SK-N-MC (cell line): ENCODE measurements at regions not wholly inside any gene's neighbourhood (a gene's known extent, or its start where the extent isn't known, plus 50 kb on each side); places are given as distances from the start of the nearest gene placed in this dataset.

Source experiments
- DNase-seq: peaks from one replicate; pipeline ENCODE4 v3.0.0-alpha.2; 2011; ENCODE audit warnings: low read depth, low spot score
- H3K27ac ChIP-seq: fragments of 200-600 bp; sonication (generic); 2 replicates; pipeline ENCODE4 v1.5.1; 2016; ENCODE audit warnings: mixed run types
- H3K36me3 ChIP-seq: fragments of 200-600 bp; sonication (generic); 2 replicates; pipeline ENCODE4 v1.6.1; 2017; ENCODE audit warnings: antibody characterized with exemption, low read length, mixed read lengths; ENCODE audit not compliant: insufficient read depth
- H3K4me3 ChIP-seq: fragments of 200-600 bp; sonication (generic); 2 replicates; pipeline ENCODE4 v1.5.1; 2016
- H3K9ac ChIP-seq: fragments of 200-600 bp; sonication (generic); 2 replicates; pipeline ENCODE4 v1.8.0; 2017; ENCODE audit warnings: mixed run types, mixed read lengths; ENCODE audit not compliant: insufficient read length
- H3K9me3 ChIP-seq: fragments of 200-600 bp; sonication (generic); 2 replicates; pipeline ENCODE4 v1.6.1; 2017; ENCODE audit warnings: low read depth, mild to moderate bottlenecking, antibody characterized with exemption, low read length, moderate library complexity, mixed read lengths
- EZH2 ChIP-seq: fragments of 200-600 bp; sonication (generic); IDR thresholded peaks from one replicate; pipeline ENCODE4 v1.6.1; 2017; ENCODE audit warnings: antibody characterized with exemption
- FOXP2 ChIP-seq: optimal IDR thresholded peaks from 2 replicates; pipeline ENCODE3; 2011; ENCODE audit warnings: mild to moderate bottlenecking, moderate library complexity; ENCODE audit not compliant: insufficient read depth; ENCODE audit errors: extremely low read length, control extremely low read depth
- POLR2AphosphoS5 ChIP-seq: IDR thresholded peaks from 2 replicates; pipeline ENCODE4 v1.6.1; 2012; ENCODE audit warnings: mild to moderate bottlenecking, low read depth, low read length, borderline replicate concordance

GRCh38 chrX:122238801-122239200, 945.3 kb upstream of the GRIA3 start:
- TF ChIP-seq FOXP2 (no peak), POLR2AphosphoS5 (no peak), EZH2 (no peak)
- Histone ChIP-seq H3K9me3 (no peaks in the 10 kb centered on the region), H3K9ac (no peak overlapping the region), H3K36me3 (no peaks in the 10 kb centered on the region), H3K27ac (no peak overlapping the region), H3K4me3 (no peak overlapping the region)
- no peak for DNase-seq

- H3K9me3 ChIP-seq: no peaks in the 10 kb centered on the region
- no peak overlapping the region for H3K9ac ChIP-seq
- no peak for TF ChIP-seq POLR2AphosphoS5
- no peak for TF ChIP-seq EZH2
- no peak overlapping the region for H3K4me3 ChIP-seq
- H3K36me3 ChIP-seq: no peaks in the 10 kb centered on the region
- no peak overlapping the region for H3K27ac ChIP-seq
- DNase-seq: no peak
These were observed 942.1 kb upstream of the GRIA3 start for GRCh38 chrX:122241959-122242358.

- Histone ChIP-seq H3K36me3 (no peaks in the 10 kb centered on the region), H3K4me3 (no peak overlapping the region), H3K9me3 (no peaks in the 10 kb centered on the region), H3K27ac (no peak overlapping the region), H3K9ac (no peak overlapping the region)
- no peak for DNase-seq
- TF ChIP-seq POLR2AphosphoS5 (no peak), EZH2 (no peak), FOXP2 (no peak)
These were observed 940.0 kb upstream of the GRIA3 start for GRCh38 chrX:122244080-122244479.

GRCh38 chrX:122245175-122245574, 938.9 kb upstream of the GRIA3 start:
- Histone ChIP-seq H3K4me3 (no peak overlapping the region), H3K27ac (no peak overlapping the region), H3K9ac (no peak overlapping the region), H3K36me3 (no peaks in the 10 kb centered on the region), H3K9me3 (no peaks in the 10 kb centered on the region)
- no peak for DNase-seq
- TF ChIP-seq EZH2 (no peak), FOXP2 (no peak), POLR2AphosphoS5 (no peak)

GRCh38 chrX:122245943-122246342, 938.1 kb upstream of the GRIA3 start:
- Histone ChIP-seq H3K36me3 (no peaks in the 10 kb centered on the region), H3K4me3 (no peak overlapping the region), H3K9ac (no peak overlapping the region), H3K9me3 (no peaks in the 10 kb centered on the region), H3K27ac (no peak overlapping the region)
- TF ChIP-seq POLR2AphosphoS5 (no peak), FOXP2 (no peak), EZH2 (no peak)
- no peak for DNase-seq

GRCh38 chrX:122246937-122247336, 937.1 kb upstream of the GRIA3 start:
- no peak overlapping the region for H3K9ac ChIP-seq
- no peak overlapping the region for H3K27ac ChIP-seq
- TF ChIP-seq POLR2AphosphoS5: no peak
- TF ChIP-seq EZH2: no peak
- TF ChIP-seq FOXP2: no peak
- H3K4me3 ChIP-seq: no peak overlapping the region
- no peak for DNase-seq
- no peaks in the 10 kb centered on the region for H3K36me3 ChIP-seq
- no peaks in the 10 kb centered on the region for H3K9me3 ChIP-seq

- H3K4me3 ChIP-seq: no peak overlapping the region
- H3K9me3 ChIP-seq: no peaks in the 10 kb centered on the region
- H3K36me3 ChIP-seq: no peaks in the 10 kb centered on the region
- TF ChIP-seq FOXP2 (no peak), EZH2 (no peak), POLR2AphosphoS5 (no peak)
- H3K27ac ChIP-seq: no peak overlapping the region
- H3K9ac ChIP-seq: no peak overlapping the region
- no peak for DNase-seq
These were observed 935.4 kb upstream of the GRIA3 start for GRCh38 chrX:122248681-122249080.

- no peak overlapping the region for H3K27ac ChIP-seq
- H3K36me3 ChIP-seq: no peaks in the 10 kb centered on the region
- H3K4me3 ChIP-seq: no peak overlapping the region
- DNase-seq: no peak
- no peak for TF ChIP-seq POLR2AphosphoS5
- TF ChIP-seq FOXP2: no peak
- TF ChIP-seq EZH2: no peak
- H3K9ac ChIP-seq: no peak overlapping the region
- no peaks in the 10 kb centered on the region for H3K9me3 ChIP-seq
These were observed 931.6 kb upstream of the GRIA3 start for GRCh38 chrX:122252454-122252853.

- H3K9me3 ChIP-seq: no peaks in the 10 kb centered on the region
- no peak overlapping the region for H3K4me3 ChIP-seq
- no peak for DNase-seq
- no peak overlapping the region for H3K9ac ChIP-seq
- no peak overlapping the region for H3K27ac ChIP-seq
- no peak for TF ChIP-seq EZH2
- no peak for TF ChIP-seq FOXP2
- TF ChIP-seq POLR2AphosphoS5: no peak
- no peaks in the 10 kb centered on the region for H3K36me3 ChIP-seq
These were observed 915.7 kb upstream of the GRIA3 start for GRCh38 chrX:122268353-122268752.
